Gastroesophageal sphincter (tissue), 4 donors: ENCODE measurements at regions not wholly inside any gene's neighbourhood (a gene's known extent, or its start where the extent isn't known, plus 50 kb on each side); places are given as distances from the start of the nearest gene placed in this dataset.
"Not testable (repeated sequence)": the region's sequence is repeated elsewhere in the genome, so short reads cannot be mapped to it uniquely, and the experiment has no call there.

Experiments
- ATAC-seq: fragments of 150-250 bp; one replicate; pipeline ENCODE4 v1.9.1; 2016; ENCODE audit warnings: mild to moderate bottlenecking, moderate library complexity
- H3K27ac ChIP-seq, 4 donors: fragments of 200-600 bp; sonication (generic) in 3 of 4; 1 replicate in 3 of 4; 2 replicates in 1 of 4; pipeline ENCODE4 v1.5.1; 2016 to 2019
- H3K27me3 ChIP-seq: fragments of 200-600 bp; sonication (generic); one replicate; pipeline ENCODE4 v1.5.1; 2019
- H3K36me3 ChIP-seq, 2 donors: fragments of 200-600 bp; sonication (generic); one replicate each; pipeline ENCODE4 v1.5.1; 2019; ENCODE audit warnings: control low read depth in 1 of 2
- H3K4me1 ChIP-seq, 3 donors: fragments of 200-600 bp; sonication (generic); 1 replicate in 2 of 3; 2 replicates in 1 of 3; pipeline ENCODE4 v1.5.1; 2016 to 2019; ENCODE audit warnings: control low read depth in 2 of 3
- H3K4me3 ChIP-seq, 2 donors: fragments of 200-600 bp; sonication (generic); one replicate each; pipeline ENCODE4 v1.5.1; 2019; ENCODE audit warnings: mild to moderate bottlenecking in 1 of 2, moderate library complexity in 1 of 2
- H3K9me3 ChIP-seq, 3 donors: fragments of 200-600 bp; sonication (generic); one replicate each; pipeline ENCODE4 v1.5.1; 2017 to 2019; ENCODE audit warnings: control low read depth in 2 of 3
- CTCF ChIP-seq, 4 experiments: fragments of 200-600 bp in 2 of 4; fragments of 450-650 bp in 2 of 4; sonication (generic) in 1 of 4; IDR thresholded peaks; one replicate each; pipeline ENCODE4 v1.5.1; 2017 to 2019; ENCODE audit warnings: antibody characterized with exemption in 4 of 4, mild to moderate bottlenecking in 2 of 4, moderate library complexity in 2 of 4
- EP300 ChIP-seq: sonication (generic); formaldehyde crosslinking; IDR thresholded peaks from one replicate; pipeline ENCODE4 v1.6.1; 2017; ENCODE audit warnings: antibody characterized with exemption, mild to moderate bottlenecking
- POLR2A ChIP-seq, 2 donors: fragments of 450-650 bp; IDR thresholded peaks; one replicate each; pipeline ENCODE4 v1.6.1; 2017; ENCODE audit warnings: antibody characterized with exemption in 2 of 2, mild to moderate bottlenecking in 2 of 2, moderate library complexity in 1 of 2
- POLR2AphosphoS5 ChIP-seq: sonication (generic); formaldehyde crosslinking; IDR thresholded peaks from one replicate; pipeline ENCODE4 v1.6.1; 2017; ENCODE audit warnings: antibody characterized with exemption
- WGBS, 2 donors: methylation state at CpG; one replicate each; pipeline ENCODE4 v1.1.5; 2018; ENCODE audit warnings: low coverage in 1 of 2; 5-methylcytosine and 5-hydroxymethylcytosine counted together

- Histone ChIP-seq H3K27me3 (no peaks in the 10 kb centered on the region), H3K27ac (no peak overlapping the region), H3K36me3 (no peaks in the 10 kb centered on the region), H3K9me3 (no peaks in the 10 kb centered on the region), H3K4me3 (no peak overlapping the region), H3K4me1 (no peaks in the 10 kb centered on the region)
- ATAC-seq, result no peak
- TF ChIP-seq EP300 (no peak), POLR2A (IDR thresholded peaks at IDR 0.05) (no peak), CTCF (IDR thresholded peaks at IDR 0.05) (no peak), POLR2AphosphoS5 (no peak)
- 94 to 98% methylated on average over 3 of the region's 3 CpGs for WGBS, 2 donors
These were observed 264.0 kb downstream of the NUF2 start for GRCh38 chr1:163585796-163586195.

- Histone ChIP-seq H3K9me3 (peaks cover 0 to under 1% (median 0%) of the 10 kb centered on the region in 3 donors), H3K27ac (no peak overlapping the region), H3K4me1 (no peaks in the 10 kb centered on the region), H3K36me3 (no peaks in the 10 kb centered on the region), H3K27me3 (no peaks in the 10 kb centered on the region), H3K4me3 (no peak overlapping the region)
- WGBS, 2 donors, result 75 to 100% methylated on average over 1 to 2 of the region's 2 CpGs
- ATAC-seq, result no peak
- TF ChIP-seq POLR2A (IDR thresholded peaks at IDR 0.05) (no peak), CTCF (IDR thresholded peaks at IDR 0.05) (no peak), EP300 (no peak), POLR2AphosphoS5 (no peak)
These were observed 267.0 kb downstream of the NUF2 start for GRCh38 chr1:163588796-163589195.

GRCh38 chr1:163589735-163590134, 268.0 kb downstream of the NUF2 start:
- Histone ChIP-seq H3K4me3 (no peak overlapping the region), H3K4me1 (no peaks in the 10 kb centered on the region), H3K27ac (no peak overlapping the region), H3K36me3 (no peaks in the 10 kb centered on the region), H3K9me3 (peaks cover 0 to 7% (median 0%) of the 10 kb centered on the region in 3 donors), H3K27me3 (no peaks in the 10 kb centered on the region)
- ATAC-seq, result no peak
- 82 to 100% methylated on average over 1 to 2 of the region's 2 CpGs for WGBS, 2 donors
- TF ChIP-seq EP300 (no peak), POLR2A (IDR thresholded peaks at IDR 0.05) (no peak), POLR2AphosphoS5 (no peak), CTCF (IDR thresholded peaks at IDR 0.05) (no peak)

- H3K4me1 ChIP-seq, H3K36me3 ChIP-seq, ATAC-seq, H3K27ac ChIP-seq, H3K27me3 ChIP-seq, H3K4me3 ChIP-seq, H3K9me3 ChIP-seq: not testable (repeated sequence)
- WGBS, 2 donors, result 71 to 88% methylated on average over 2 of the region's 2 CpGs
These were observed 269.4 kb downstream of the NUF2 start for GRCh38 chr1:163591131-163591530.

GRCh38 chr1:163592623-163593022, 270.9 kb downstream of the NUF2 start:
- H3K4me1 ChIP-seq, H3K4me3 ChIP-seq, H3K36me3 ChIP-seq, H3K27ac ChIP-seq, H3K27me3 ChIP-seq, ATAC-seq, H3K9me3 ChIP-seq: not testable (repeated sequence)
- WGBS, 2 donors, result 75 to 91% methylated on average over 3 of the region's 3 CpGs

- not testable (repeated sequence) for H3K4me3 ChIP-seq, H3K27ac ChIP-seq, H3K9me3 ChIP-seq, H3K27me3 ChIP-seq, ATAC-seq, H3K4me1 ChIP-seq, H3K36me3 ChIP-seq
- 50% methylated on average over 2 of the region's 3 CpGs; no CpG with 5 or more reads in 1 of the 2 donors for WGBS, 2 donors
These were observed 274.4 kb downstream of the NUF2 start for GRCh38 chr1:163596106-163596505.
